Progenitor cell of endocrine pancreas (in vitro differentiated cells): ENCODE measurements at regions not wholly inside any gene's neighbourhood (a gene's known extent, or its start where the extent isn't known, plus 50 kb on each side); places are given as distances from the start of the nearest gene placed in this dataset.

Experiments
- DNase-seq: peaks from one replicate; pipeline ENCODE4 v3.0.0; 2021; ENCODE audit warnings: low spot score; ENCODE audit not compliant: unreplicated experiment
- H3K27ac Mint-ChIP-seq: 2 replicates; pipeline ENCODE4 v1.8.0; 2021; ENCODE audit warnings: mild to moderate bottlenecking, moderate library complexity, mixed read lengths
- H3K27me3 Mint-ChIP-seq: 2 replicates; pipeline ENCODE4 v1.8.0; 2021; ENCODE audit warnings: mixed read lengths
- H3K36me3 Mint-ChIP-seq: 2 replicates; pipeline ENCODE4 v1.8.0; 2022; ENCODE audit warnings: mixed read lengths; ENCODE audit not compliant: insufficient read depth
- H3K4me1 Mint-ChIP-seq: 2 replicates; pipeline ENCODE4 v1.8.0; 2021; ENCODE audit warnings: low read depth, mixed read lengths
- H3K4me3 Mint-ChIP-seq: 2 replicates; pipeline ENCODE4 v1.8.0; 2021; ENCODE audit warnings: low read depth, mild to moderate bottlenecking, moderate library complexity, mixed read lengths
- H3K9me3 Mint-ChIP-seq: 2 replicates; pipeline ENCODE4 v1.8.0; 2021; ENCODE audit warnings: low read depth, mixed read lengths
- TF ChIP-seq, protein P1 (sequence below): fragments of 200-600 bp; sonication (generic); IDR thresholded peaks from one replicate; pipeline ENCODE4 v1.5.0; 2021; ENCODE audit warnings: antibody characterized with exemption, mild to moderate bottlenecking; ENCODE audit not compliant: unreplicated experiment

DNA sequence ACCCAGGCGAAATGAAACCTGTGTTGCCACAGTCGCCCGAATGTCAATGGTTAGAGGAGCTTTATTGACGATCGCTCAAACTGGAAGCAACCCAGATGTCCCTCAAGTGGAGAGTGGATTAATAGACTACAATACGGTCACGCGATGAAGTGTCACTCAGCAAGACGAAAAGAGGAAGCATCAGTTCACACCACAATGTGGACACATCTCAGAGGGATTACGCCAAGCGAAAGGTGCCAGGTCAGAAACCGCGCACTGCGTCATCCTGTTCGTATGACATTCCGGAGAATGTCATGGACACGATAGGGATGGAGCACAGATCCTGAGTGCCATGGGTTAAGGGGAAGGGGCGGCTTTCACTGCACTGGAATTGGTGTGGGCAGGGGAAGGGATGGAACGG lies 111.7 kb downstream of the HMX1 start:
- no peaks in the 10 kb centered on the region for H3K9me3 Mint-ChIP-seq
- no peak overlapping the region for H3K4me3 Mint-ChIP-seq
- no peak overlapping the region for H3K27ac Mint-ChIP-seq
- no peak for DNase-seq
- H3K36me3 Mint-ChIP-seq, result no peaks in the 10 kb centered on the region
- H3K4me1 Mint-ChIP-seq, result no peaks in the 10 kb centered on the region
- peaks cover 9% of the 10 kb centered on the region for H3K27me3 Mint-ChIP-seq
- TF ChIP-seq, protein P1, sequence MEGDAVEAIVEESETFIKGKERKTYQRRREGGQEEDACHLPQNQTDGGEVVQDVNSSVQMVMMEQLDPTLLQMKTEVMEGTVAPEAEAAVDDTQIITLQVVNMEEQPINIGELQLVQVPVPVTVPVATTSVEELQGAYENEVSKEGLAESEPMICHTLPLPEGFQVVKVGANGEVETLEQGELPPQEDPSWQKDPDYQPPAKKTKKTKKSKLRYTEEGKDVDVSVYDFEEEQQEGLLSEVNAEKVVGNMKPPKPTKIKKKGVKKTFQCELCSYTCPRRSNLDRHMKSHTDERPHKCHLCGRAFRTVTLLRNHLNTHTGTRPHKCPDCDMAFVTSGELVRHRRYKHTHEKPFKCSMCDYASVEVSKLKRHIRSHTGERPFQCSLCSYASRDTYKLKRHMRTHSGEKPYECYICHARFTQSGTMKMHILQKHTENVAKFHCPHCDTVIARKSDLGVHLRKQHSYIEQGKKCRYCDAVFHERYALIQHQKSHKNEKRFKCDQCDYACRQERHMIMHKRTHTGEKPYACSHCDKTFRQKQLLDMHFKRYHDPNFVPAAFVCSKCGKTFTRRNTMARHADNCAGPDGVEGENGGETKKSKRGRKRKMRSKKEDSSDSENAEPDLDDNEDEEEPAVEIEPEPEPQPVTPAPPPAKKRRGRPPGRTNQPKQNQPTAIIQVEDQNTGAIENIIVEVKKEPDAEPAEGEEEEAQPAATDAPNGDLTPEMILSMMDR, result no peak

DNA sequence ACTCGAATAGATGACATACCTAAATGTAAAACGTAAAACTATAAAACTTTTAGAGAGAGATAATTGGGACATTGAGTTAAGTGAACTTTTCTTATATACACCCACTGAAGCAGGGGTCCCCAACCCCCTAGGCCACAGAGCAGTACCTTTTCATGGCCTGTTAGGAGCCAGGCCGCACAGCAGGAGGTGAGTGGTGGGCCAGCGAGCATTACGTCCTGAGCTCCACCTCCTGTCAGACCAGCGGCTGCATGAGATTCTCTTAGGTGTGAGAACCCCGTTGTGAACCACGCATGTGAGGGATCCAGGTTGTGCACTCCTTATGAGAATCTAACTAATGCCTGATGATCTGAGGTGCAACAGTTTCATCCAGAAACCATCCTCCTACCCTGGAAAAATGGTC lies 114.8 kb downstream of the HMX1 start:
- no peak overlapping the region for H3K4me3 Mint-ChIP-seq
- no peak for DNase-seq
- H3K27me3 Mint-ChIP-seq, result peaks cover 22% of the 10 kb centered on the region
- TF ChIP-seq, protein P1, result no peak
- H3K27ac Mint-ChIP-seq, result no peak overlapping the region
- H3K9me3 Mint-ChIP-seq, result peaks cover 3% of the 10 kb centered on the region
- H3K4me1 Mint-ChIP-seq, result no peaks in the 10 kb centered on the region
- no peaks in the 10 kb centered on the region for H3K36me3 Mint-ChIP-seq

DNA sequence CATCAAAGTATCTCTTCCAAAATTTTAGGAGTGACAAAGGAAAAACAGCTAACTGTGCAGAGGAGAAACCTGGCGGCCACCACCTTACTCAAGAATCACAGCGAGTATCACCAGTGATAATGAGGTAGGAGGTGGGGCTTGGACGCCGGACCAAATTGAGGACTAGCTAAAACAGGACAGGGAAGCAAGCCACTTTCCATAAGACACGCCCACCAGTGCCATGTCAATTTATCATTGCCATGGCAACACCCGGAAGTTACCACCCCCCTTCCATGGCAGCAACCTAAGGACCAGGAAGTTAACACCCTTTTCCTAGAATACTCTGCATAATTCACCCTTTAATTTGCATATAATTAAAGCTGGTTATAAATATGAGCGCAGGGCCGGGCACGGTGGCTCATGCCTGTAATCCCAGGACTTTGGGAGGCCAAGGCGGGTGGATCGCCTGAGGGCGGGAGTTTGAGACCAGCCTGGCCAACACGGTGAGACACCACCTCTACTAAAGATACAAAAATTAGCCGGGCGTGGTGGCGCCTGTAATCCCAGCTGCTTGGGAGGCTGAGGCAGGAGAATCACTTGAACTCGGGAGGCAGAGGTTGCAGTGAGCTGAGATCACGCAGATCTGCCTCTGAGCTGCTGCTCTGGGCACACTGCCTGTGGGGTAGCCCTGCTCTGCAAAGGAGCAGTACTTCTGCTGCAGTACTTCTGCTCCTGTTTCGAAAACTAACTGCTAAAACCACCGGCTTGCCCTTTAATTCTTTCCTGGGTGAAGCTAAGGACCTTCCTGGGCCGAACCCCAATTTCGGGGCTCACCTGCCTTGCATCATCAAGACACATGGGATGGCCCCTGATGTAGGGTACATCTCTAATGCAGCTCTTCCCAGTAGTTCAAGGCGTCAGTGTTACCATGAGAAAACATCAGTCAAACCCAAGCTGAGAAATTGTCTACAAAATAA lies 116.7 kb downstream of the HMX1 start:
- no peak for DNase-seq
- TF ChIP-seq, protein P1, result no peak
- Mint-ChIP-seq H3K9me3 (peaks cover 3% of the 10 kb centered on the region), H3K4me1 (no peaks in the 10 kb centered on the region), H3K27ac (no peak overlapping the region), H3K4me3 (no peak overlapping the region), H3K36me3 (no peaks in the 10 kb centered on the region), H3K27me3 (peaks cover 18% of the 10 kb centered on the region)

DNA sequence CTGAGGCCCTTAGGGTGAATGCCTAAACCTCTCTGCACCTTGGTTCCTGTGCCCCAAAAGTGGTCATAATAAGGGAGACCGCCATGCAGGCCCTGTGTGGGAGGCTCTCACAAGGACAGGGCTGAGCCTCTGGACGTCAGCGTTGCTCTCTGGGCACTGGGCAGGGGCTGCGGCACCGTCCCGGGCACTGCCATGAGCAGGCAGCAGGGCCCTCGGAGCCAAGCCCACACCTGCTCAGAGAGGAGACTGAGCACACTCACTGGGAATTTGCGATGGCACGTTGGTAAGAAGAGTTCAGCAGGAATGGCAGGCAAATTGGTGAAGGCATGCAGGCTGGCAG lies 123.4 kb downstream of the HMX1 start:
- Mint-ChIP-seq H3K9me3 (peaks cover 3% of the 10 kb centered on the region), H3K36me3 (no peaks in the 10 kb centered on the region), H3K4me1 (peaks cover 7% of the 10 kb centered on the region), H3K4me3 (no peak overlapping the region), H3K27ac (no peak overlapping the region), H3K27me3 (peaks cover 40% of the 10 kb centered on the region)
- no peak for DNase-seq
- TF ChIP-seq, protein P1, result no peak

DNA sequence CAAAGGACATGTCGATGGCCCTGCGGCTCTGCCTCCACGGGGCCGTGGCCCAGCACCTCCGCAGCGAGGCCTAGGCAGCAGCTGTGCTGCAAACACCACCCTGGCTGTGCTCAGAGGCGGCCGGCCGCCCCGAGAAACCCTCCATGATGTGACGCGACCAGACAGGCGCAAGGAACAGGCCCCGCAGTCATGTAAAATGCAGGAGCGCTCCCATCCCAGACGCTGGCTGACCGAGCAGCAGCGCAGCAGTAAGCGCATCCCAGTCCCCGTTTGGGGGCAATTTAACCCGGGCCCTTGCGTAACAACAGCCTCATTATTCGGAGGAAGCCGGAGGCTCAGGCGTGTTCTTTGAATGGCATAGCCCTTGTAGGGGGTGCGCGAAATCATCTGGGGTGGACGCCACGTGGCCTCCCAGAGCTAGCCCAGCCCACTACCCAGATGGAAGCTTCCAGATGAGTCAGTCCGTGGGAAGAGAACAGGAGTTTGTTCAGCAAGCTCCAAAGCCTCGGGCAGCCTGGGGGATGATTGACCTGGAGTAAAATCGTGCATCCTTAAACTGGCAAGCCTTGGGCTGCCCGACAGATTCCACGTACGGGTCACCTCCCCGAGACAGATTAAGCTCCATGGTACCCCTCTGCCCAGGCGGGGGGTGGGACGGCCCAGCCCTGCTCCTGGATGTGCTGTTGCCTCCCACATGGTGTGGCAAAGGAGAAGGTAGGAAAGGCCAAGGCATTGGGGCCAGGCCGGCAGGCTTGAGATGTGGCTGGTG lies 124.0 kb downstream of the HMX1 start:
- Mint-ChIP-seq H3K4me1 (peaks cover 7% of the 10 kb centered on the region), H3K27me3 (peaks cover 43% of the 10 kb centered on the region), H3K36me3 (no peaks in the 10 kb centered on the region), H3K9me3 (peaks cover 6% of the 10 kb centered on the region), H3K4me3 (no peak overlapping the region), H3K27ac (no peak overlapping the region)
- TF ChIP-seq, protein P1, result no peak
- DNase-seq, result no peak
